ENCODE measurements at regions not wholly inside any gene's neighbourhood (a gene's known extent, or its start where the extent isn't known, plus 50 kb on each side); places are given as distances from the start of the nearest gene placed in this dataset.

- TF ChIP-seq CREB1 (CRISPR knock-in tag; IDR thresholded peaks at IDR 0.05; ENCODE audit: low read depth) (no peak), ZNF462 (CRISPR knock-in tag; IDR thresholded peaks at IDR 0.05) (no peak), EZH2phosphoT487 (IDR thresholded peaks at IDR 0.05; ENCODE audit: unreplicated experiment) (no peak), ZNF114 (CRISPR knock-in tag; IDR thresholded peaks at IDR 0.05) (no peak), STAT1 (IDR thresholded peaks at IDR 0.05; ENCODE audit: unreplicated experiment) (no peak), JUNB (IDR thresholded peaks at IDR 0.05; ENCODE audit: unreplicated experiment) (no peak), ZNF331 (CRISPR knock-in tag; IDR thresholded peaks at IDR 0.05; ENCODE audit: low read depth) (no peak)
Observed at GRCh38 chr13:103303078-103303651, 236.9 kb upstream of the SLC10A2 start (continued).

DNA sequence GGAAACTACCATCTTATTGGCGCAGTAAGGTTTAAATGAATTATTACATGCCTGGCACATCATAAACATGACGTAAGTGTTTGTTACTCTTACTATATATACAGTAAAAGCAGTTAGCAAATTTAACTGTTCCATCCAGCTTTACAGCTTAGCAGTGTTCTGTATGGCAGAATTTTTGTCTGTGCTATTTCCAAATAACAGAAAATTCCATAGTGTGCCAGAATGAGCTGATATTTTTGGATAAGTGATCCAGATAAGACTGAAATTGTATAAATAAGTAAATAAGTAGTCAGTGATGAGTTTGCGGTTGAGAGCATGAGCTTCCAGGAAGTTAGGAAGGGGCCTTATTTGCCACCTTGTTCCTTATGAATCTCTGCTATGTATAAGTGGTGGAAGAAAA lies 236.5 kb upstream of the SLC10A2 start:
- ATAC-seq = no peak
- no peaks in the 10 kb centered on the region for H3K4me1 Mint-ChIP-seq
- TF ChIP-seq POLR2AphosphoS5 (IDR thresholded peaks at IDR 0.05; ENCODE audit: low read depth) (no peak), EZH2phosphoT487 (IDR thresholded peaks at IDR 0.05; ENCODE audit: unreplicated experiment) (no peak), ZNF331 (CRISPR knock-in tag; IDR thresholded peaks at IDR 0.05; ENCODE audit: low read depth) (no peak), STAT1 (IDR thresholded peaks at IDR 0.05; ENCODE audit: unreplicated experiment) (no peak), EZH2 (IDR thresholded peaks at IDR 0.05; ENCODE audit: low read depth, unreplicated experiment) (no peak), NANOG (IDR thresholded peaks at IDR 0.05; ENCODE audit: borderline replicate concordance) (no peak), ZNF114 (CRISPR knock-in tag; IDR thresholded peaks at IDR 0.05) (no peak), CREB1 (CRISPR knock-in tag; IDR thresholded peaks at IDR 0.05; ENCODE audit: low read depth) (no peak), JUNB (IDR thresholded peaks at IDR 0.05; ENCODE audit: unreplicated experiment) (no peak)
- TF ChIP-seq, protein P1, sequence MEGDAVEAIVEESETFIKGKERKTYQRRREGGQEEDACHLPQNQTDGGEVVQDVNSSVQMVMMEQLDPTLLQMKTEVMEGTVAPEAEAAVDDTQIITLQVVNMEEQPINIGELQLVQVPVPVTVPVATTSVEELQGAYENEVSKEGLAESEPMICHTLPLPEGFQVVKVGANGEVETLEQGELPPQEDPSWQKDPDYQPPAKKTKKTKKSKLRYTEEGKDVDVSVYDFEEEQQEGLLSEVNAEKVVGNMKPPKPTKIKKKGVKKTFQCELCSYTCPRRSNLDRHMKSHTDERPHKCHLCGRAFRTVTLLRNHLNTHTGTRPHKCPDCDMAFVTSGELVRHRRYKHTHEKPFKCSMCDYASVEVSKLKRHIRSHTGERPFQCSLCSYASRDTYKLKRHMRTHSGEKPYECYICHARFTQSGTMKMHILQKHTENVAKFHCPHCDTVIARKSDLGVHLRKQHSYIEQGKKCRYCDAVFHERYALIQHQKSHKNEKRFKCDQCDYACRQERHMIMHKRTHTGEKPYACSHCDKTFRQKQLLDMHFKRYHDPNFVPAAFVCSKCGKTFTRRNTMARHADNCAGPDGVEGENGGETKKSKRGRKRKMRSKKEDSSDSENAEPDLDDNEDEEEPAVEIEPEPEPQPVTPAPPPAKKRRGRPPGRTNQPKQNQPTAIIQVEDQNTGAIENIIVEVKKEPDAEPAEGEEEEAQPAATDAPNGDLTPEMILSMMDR (conservative IDR thresholded peaks at IDR 0.05; ENCODE audit: low read depth in 2 of 2) = no peak
- TF ChIP-seq, protein P2, sequence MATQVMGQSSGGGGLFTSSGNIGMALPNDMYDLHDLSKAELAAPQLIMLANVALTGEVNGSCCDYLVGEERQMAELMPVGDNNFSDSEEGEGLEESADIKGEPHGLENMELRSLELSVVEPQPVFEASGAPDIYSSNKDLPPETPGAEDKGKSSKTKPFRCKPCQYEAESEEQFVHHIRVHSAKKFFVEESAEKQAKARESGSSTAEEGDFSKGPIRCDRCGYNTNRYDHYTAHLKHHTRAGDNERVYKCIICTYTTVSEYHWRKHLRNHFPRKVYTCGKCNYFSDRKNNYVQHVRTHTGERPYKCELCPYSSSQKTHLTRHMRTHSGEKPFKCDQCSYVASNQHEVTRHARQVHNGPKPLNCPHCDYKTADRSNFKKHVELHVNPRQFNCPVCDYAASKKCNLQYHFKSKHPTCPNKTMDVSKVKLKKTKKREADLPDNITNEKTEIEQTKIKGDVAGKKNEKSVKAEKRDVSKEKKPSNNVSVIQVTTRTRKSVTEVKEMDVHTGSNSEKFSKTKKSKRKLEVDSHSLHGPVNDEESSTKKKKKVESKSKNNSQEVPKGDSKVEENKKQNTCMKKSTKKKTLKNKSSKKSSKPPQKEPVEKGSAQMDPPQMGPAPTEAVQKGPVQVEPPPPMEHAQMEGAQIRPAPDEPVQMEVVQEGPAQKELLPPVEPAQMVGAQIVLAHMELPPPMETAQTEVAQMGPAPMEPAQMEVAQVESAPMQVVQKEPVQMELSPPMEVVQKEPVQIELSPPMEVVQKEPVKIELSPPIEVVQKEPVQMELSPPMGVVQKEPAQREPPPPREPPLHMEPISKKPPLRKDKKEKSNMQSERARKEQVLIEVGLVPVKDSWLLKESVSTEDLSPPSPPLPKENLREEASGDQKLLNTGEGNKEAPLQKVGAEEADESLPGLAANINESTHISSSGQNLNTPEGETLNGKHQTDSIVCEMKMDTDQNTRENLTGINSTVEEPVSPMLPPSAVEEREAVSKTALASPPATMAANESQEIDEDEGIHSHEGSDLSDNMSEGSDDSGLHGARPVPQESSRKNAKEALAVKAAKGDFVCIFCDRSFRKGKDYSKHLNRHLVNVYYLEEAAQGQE (IDR thresholded peaks at IDR 0.05; ENCODE audit: unreplicated experiment) = no peak

More for the DNA sequence above, 236.5 kb upstream of the SLC10A2 start:
- H3K27me3 ChIP-seq (ENCODE audit: insufficient read depth) = no peaks in the 10 kb centered on the region
- H2AFZ ChIP-seq = no peak overlapping the region
- H3K36me3 ChIP-seq (ENCODE audit: insufficient read depth) = no peaks in the 10 kb centered on the region
- DNase-seq (ENCODE audit: low spot score) = no peak
- H3K27ac Mint-ChIP-seq = no peak overlapping the region
- no peaks in the 10 kb centered on the region for H3K9me3 Mint-ChIP-seq
- no peaks in the 10 kb centered on the region for H3K4me1 ChIP-seq (ENCODE audit: insufficient read depth)
- H3K27me3 Mint-ChIP-seq (ENCODE audit: insufficient read depth, low read depth, poor library complexity) = peaks cover 2% of the 10 kb centered on the region
- no peak overlapping the region for H3K4me2 ChIP-seq
- no peak overlapping the region for H3K27ac ChIP-seq (ENCODE audit: low read depth)
- H3K9me2 ChIP-seq (ENCODE audit: insufficient read depth) = no peaks in the 10 kb centered on the region
- no peaks in the 10 kb centered on the region for H4K20me1 ChIP-seq (replicated peaks; ENCODE audit: insufficient read depth)
- no peak overlapping the region for H3K4me3 ChIP-seq
- no peak overlapping the region for H3K4me3 Mint-ChIP-seq
- H3K36me3 Mint-ChIP-seq (ENCODE audit: low read depth) = no peaks in the 10 kb centered on the region
- H3K79me2 ChIP-seq (replicated peaks; ENCODE audit: insufficient read depth) = no peaks in the 10 kb centered on the region
- H3F3A ChIP-seq (replicated peaks; ENCODE audit: low read depth) = no peaks in the 10 kb centered on the region

All from GM23338 (cell line).